HG02943 (cell line): ENCODE measurements at regions not wholly inside any gene's neighbourhood (a gene's known extent, or its start where the extent isn't known, plus 50 kb on each side); places are given as distances from the start of the nearest gene placed in this dataset.
"Not testable (repeated sequence)": the region's sequence is repeated elsewhere in the genome, so short reads cannot be mapped to it uniquely, and the experiment has no call there.

Source experiments
- ATAC-seq: cut with Tn5 transposase; IDR thresholded peaks from one replicate; pipeline ENCODE4 v1.9.1; 2021; ENCODE audit warnings: mild to moderate bottlenecking, low read depth, moderate library complexity; ENCODE audit not compliant: unreplicated experiment

DNA sequence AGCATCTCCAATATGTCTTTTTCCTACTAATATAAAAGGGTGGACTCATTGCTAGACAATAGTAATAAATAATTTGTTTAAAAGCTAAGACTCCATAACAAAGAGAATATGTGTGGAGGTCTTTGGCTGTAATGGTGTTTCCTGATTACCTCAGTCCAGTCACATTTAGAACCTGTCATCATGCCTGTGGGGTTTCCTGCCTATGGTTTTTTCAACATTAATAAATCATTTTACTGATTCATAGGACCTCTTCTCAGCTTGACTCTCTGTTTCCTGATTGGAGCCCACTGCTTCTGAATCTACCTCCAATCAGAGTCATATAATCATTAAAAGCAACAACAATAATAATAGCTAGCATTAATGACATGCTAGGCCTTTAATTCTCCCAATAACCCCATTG lies 52.4 kb upstream of the GNAI1 start:
- ATAC-seq: no peak

DNA sequence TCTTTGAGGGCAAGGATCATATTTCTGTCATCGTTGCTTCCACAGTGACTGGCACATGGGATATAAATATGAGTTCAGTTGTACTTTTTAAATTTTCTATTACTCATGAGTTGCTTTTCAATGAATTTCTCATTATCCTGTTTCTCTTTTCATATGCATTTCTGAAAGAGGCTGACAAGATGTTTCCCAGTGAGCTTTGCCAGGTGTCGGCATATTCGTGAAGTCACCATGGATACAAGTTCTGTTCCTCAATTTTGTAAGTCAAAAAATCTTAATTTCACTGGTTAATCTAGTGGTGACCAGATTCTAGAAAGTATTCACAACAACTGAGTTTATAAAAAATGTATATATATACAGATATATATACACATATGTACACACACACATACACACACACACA lies 55.7 kb upstream of the GNAI1 start:
- ATAC-seq: no peak

DNA sequence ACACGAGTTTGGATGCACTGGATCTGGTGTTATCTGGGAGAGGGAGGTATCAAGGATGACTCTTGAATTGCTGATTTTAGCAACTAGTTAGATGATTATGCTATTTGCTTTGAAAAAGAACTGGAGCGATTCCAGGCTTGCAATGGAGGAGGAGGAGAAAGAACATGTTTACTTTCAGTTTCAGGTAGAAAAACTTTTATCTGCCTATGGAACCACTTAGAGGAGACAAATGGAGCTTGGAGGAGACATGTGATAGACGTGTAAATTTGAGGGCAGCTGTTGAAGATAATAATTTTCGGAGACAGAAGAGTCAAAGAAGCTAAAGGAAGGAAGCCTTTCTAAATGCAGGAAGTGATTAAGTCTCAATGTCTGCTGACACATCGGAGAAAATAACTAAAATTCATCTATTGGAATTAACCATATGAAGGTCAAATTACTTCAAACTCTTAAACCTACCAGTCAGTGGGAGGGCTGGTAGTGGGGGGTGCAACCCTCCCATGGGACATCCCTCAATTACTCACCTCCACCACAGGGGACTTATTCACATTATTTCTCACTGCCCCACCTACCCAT lies 56.4 kb upstream of the GNAI1 start:
- ATAC-seq: no peak

DNA sequence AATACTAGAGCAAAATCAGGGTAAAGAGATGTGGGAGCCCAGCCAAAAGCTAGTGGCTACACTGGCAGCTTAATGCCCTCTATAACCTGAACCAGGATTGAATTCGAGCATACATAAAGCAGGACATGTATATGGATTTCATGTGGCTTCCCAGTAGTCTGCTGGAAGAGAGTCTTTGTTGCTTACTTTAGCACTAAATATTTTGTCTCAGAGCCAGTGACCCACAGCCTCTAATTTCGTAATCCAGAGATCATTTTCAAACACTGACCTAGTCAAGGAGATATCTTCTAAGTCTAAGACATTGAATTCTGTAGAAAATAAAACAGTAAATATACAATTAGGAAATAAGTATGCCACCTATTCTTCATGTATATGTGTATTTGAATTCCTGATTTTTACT lies 64.2 kb upstream of the GNAI1 start:
- no peak for ATAC-seq

DNA sequence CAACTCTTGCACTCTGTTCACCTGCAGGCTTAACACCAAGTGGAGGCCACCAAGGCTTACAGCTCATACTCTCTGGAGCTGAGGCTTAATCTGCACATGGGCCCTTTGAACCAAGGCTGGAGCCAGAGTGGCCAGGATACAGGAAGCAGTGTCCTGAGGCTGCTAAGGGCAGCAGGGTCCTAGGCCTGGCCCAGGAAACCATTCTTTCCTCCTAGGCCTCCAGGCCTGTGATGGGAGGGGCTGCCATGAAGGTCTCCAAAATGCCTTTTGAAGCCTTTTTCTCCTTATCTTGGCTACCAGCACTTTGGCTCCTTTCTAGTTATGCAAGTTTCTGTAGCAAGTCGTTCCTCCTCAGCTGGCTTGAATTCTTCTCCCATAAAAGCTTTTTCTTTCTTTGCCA lies 68.0 kb upstream of the GNAI1 start:
- ATAC-seq: no peak

DNA sequence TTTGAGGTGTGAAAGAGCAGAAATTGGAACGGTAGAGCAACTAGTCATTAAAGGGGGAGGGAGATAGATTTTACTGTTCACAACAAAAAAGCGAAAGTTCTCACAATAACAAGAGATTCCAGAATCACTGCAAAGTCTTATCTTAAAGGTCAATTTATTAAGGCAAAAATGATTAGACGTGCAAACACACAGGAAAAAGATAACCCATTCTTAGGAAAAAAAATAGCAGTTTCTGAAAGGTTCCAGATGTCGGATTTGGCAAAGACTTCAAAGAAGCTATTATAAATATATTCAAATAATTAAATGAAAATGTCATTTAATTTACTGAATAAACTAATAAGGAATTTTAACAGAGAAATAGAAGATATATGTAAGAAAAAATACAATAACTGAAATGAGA lies 70.8 kb upstream of the GNAI1 start:
- no peak for ATAC-seq

DNA sequence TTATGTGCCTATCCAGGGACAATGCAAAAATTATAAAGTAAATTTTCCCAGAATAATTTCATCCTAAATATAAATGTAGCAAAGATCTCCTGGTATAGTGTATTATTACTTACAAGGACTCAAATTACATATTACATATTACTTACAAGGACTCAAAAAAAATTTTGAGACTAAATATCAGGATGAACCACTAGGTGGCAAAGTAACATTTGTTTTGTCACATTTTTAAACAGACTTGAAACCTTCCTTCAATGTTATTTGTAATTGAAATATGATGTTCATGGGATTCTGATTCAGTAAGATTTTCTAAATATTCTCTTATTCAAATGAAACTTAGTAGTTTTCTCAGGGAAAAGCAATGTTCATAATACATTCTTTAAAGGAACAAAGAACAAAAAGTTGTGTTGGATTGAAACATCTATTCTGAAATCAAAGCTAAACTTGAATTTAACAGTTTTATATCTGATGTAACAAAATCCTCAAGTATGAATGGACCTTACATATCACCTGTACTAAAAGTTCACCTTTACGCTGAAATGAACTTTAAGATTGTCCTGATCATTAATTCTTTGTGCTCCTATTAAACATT lies 74.3 kb upstream of the GNAI1 start:
- ATAC-seq: peak; percentile 61

DNA sequence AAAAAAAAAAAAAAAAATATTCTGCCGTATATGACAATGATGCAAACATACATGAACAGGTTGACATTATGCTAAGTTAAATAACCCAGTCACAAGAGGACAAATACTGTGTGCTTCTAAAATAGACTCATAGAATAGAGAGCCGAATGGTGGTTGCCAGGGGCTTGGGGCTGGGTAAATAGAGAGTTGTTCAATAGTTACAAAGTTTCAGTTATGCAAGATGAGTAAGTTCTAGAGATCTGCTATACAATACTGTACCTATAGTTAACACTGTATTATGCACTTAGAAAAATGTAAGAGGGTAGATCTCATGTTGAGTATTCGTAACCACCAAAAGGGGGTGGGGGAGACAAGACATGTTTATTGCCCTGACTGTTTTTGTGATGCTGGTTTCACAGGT lies 77.1 kb upstream of the GNAI1 start:
- ATAC-seq: no peak

DNA sequence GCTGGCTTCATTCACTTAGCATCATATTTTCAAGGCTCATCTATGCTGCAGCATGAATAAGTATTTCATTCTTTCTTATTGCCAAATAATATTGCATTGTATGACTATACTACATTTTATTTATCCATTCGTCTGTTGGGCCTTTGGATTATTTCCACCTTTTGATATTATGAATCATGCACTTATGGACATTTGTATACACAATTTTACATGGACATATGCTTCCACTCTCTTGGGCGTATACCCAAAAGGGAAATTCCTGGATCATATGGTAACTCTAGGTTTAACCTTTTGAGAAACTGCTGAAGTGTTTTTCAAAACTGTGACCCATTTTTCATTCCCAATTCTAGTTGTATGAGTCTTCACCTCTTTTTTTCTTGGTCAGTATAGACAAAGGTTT lies 80.3 kb upstream of the GNAI1 start:
- ATAC-seq: no peak

DNA sequence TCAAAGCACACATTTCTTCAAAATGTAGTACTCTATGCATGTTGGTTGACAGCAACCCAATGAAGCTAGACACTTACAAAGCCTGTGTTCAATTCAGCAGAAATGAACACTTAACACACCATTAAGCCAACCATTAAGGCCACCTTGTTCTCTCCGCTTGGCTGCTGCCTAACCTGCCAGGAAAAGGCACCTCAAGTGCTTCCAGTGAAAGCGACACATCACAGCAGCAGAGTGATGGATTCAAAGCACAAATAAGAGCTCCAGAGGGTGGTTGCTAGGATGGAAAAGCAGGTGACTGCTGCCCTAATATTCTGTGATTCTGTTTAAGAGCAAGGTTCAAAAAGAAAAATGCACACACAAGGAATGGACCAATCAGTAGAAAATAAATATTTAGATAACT lies 81.5 kb upstream of the GNAI1 start:
- no peak for ATAC-seq

DNA sequence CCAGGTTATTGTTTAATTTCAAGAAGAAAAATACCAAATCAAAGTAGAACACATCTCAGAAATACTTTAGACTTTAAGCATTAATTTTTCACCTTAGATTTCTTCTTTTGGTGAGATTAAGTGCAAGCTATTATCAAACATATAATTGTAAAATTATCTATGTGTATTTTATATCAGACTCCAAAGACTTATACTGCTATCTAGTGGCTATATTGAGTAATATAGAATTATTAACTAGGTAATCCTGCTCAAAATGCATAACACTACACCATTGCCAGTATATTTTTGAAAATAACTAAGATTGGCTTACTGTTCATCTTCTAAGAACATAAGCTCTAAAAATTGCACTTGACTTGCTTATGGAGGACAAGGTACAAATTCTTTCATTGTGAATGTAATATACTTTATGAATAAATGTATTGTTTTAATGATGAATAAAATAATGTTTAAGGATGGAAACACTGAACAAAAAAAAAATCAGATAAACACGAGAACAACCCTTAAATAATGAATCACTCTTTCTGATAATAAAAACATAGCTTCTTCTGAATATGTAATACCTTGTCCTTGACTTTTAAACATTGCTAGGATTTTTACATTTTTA lies 86.7 kb upstream of the GNAI1 start:
- ATAC-seq: no peak

DNA sequence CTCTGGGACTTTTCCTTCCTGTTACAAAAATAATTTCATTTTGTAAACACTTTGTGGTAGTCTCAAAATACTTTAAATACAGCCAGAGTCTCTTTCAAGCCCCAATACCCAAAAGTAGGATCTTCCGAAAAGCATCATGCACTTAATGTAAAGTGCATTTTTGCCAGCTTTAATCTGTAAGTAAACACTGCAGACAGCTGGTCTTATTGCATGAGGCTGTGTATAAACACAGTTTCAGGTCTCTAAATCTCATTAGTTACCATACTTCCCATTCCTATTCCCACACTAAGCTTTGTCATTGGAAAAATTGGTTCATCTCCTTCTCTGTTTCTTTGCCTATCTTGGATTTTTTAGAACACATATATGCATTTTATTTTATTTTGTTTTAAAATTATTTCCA lies 87.6 kb upstream of the GNAI1 start:
- ATAC-seq: no peak

DNA sequence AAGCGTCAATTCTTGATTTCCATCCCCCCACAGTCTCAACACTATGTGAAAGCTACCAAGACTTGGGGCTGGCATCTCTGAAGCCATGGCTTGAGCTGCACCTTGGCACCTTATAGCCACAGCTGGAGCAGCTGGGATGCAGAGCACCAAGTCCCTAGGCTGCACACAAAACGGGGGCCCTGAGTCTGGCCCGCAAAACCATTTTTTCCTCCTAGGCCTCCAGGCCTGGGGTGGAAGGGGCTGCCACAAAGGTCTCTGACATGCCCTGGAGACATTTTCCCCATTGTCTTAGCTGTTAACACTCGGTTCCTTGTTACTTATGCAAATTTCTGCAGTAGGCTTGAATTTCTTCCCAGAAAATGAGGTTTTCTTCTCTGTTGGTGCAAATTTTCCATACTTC lies 89.8 kb upstream of the GNAI1 start:
- ATAC-seq: no peak

DNA sequence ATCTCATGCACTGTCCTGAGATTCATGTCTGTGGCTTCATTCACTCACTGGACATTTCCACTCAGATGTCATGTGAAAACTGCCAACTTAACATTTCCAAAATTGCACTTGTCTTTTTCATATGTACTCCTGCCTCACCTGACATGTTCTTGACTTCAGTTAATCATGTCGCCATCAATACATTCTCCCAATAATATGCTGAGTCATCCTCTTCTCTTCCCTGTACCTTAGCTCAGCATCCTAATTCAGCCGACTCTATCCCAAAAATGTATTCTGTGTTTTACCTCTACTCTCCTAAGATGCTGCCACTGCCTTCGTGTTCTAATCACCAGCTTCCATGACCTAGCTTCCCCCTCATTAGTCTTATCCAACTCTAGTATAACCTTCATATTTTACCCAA lies 93.9 kb upstream of the GNAI1 start:
- no peak for ATAC-seq

DNA sequence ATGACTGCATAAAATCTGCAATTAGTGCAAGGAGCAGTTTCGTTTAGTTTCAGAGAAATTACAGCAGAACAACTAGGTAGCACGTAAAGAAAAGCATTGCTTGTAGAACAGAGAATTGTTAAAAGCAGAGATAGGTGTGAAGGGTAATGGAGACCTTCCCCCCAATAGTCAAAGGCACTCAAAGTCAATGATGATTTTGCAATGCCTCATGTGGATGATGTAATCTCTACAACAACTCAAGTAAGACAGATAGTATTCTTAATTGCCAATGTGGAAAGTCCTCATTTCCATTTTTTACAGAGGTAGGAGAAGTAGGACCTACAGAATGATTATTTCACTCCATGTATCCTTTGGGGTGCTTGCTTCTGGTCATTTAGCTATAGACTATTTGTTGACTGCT lies 94.3 kb upstream of the GNAI1 start:
- ATAC-seq: no peak

DNA sequence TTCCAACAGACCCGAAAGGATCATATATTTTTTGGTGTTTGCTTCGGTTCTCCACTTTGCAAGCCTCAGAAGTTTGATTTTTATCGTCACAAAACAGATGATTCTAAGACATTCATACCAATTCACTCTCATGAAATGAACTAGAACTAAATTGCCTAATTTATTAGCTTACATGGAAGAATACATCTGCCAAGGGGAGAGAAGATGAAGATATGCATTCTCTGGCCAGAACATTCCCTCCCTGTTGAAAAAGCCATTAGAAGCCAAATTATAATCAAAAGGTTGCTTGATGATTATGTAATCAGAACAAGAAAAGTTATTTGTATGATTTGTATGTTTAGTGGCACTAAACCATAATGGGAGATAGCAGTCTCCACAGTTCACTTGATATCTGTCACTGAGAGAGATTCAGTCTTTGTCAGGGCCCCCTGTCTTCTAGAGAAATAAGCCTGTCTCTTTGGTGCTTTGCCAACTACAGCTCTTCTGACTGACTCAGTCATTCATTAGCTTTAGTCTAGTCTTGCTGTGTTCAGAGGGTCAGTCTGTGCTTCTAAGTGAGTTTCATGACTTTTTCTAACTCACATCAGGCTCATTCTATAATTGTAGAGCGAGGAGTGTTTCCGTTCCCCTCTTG lies 95.3 kb upstream of the GNAI1 start:
- ATAC-seq: no peak

DNA sequence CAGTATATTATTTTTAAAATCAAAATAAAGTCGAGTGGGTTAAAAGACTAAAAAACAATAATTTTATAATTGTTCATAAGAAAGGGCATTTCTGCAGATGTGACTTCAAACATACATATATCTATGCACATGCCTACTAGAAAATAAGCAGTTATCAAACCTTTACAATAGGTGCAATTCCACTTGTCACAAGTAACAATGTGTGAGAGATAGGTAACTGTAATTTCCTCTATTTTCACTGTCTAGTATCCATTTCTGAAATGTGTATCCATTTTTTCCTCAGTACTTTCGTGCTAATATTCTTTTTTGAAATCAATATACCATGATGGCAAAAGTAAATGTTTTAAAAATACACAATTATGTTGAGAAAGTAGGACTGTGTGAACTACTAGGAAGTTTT lies 96.9 kb upstream of the GNAI1 start:
- ATAC-seq: no peak

DNA sequence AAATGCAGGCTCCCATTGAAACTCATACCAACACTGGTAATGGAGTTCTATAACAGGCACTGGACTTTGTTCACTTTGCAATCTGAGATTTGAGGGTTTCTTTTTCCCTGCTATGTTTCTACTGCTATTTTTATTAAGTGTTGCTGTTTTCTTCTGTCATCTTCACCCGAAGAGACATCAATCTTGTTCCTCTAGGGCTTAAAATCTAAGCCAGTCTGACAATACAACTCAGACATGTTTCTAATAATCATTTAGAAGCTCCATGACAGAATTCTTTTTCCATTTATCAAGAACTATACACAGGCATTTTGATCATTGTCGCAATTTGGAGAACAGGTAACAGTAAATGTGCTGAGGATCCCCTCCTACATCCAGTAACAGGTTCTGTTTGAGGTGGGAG lies 98.5 kb upstream of the GNAI1 start:
- no peak for ATAC-seq

DNA sequence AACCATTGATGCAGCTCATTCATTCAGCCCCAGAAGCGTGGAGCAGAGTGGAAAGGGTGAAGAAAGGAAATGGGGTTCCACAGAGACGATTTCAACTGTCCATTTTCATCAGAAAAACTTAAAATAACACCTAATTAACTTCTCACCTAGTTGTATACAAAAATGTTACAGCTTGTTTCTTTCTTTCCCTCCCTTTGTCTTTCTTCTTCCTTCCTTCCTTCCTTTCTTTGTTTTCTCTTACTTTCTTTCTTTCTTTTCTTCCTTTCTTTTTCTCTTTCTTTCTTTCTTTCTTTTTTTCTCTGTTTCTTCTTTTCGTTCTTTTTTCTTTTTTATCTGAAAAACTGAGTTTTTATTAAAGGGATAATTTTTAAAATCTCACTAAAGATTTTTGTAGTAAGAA lies 105.9 kb upstream of the GNAI1 start:
- ATAC-seq: no peak

DNA sequence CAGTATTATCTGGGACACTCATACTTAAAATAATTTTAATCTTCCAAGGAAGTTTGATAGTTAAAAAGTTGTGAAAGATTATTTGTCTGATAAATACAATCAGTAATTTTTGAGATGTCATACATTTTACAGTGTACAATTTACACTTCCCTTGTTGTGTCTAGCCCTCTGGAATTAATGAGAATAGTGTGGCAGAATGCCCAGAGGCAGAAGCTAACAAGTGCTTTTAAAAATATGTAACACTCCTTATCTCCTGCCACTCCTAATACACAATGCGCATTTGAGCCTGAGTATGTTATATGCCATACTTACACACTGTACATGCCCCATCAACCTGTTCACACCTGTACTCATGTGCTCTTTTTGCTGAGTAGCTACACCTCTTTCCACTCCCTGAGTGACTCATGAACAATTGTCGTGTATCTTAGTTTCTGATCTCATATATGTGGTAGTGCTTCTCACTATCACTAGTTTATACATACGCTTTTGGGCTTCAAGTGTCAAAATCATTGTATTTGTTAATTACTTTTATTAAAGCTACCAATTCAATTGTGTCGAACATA lies 106.9 kb upstream of the GNAI1 start:
- ATAC-seq: no peak

DNA sequence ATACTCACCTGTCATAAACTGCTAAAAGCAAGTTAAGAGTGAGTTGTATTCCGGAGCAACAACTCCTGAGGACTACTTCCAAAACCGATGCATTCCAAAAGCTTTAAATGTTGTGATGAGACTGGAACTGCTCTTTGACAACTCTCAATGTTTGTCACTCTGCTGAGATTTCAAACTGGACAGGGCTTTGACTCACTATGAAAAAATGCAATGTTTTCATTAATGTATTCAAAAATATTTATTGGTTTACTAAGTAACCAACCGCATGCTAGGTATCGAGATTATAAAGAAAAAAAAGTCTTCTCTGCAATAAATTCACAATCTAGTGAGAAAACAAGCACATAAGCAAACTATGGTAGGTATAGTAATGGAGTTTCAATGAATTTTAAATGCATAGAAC lies 107.9 kb upstream of the GNAI1 start:
- ATAC-seq: no peak

DNA sequence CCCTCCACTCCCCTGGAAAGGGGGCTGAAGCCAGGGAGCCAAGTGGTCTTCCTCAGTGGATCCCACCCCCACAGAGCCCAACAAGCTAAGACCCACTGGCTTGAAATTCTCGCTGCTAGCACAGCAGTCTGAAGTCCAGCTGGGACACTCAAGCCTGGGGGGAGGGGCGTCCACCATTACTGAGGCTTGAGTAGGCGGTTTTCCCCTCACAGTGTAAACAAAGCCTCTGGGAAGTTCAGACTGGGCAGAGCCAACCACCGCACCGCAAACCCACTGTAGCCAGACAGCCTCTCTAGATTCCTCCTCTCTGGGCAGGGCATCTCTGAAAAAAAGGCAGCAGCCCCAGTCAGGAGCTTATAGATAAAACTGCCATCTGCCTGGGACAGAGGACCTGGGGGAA lies 114.4 kb upstream of the GNAI1 start:
- not testable (repeated sequence) for ATAC-seq
